ENCODE measurements at regions not wholly inside any gene's neighbourhood (a gene's known extent, or its start where the extent isn't known, plus 50 kb on each side); places are given as distances from the start of the nearest gene placed in this dataset.

DNA sequence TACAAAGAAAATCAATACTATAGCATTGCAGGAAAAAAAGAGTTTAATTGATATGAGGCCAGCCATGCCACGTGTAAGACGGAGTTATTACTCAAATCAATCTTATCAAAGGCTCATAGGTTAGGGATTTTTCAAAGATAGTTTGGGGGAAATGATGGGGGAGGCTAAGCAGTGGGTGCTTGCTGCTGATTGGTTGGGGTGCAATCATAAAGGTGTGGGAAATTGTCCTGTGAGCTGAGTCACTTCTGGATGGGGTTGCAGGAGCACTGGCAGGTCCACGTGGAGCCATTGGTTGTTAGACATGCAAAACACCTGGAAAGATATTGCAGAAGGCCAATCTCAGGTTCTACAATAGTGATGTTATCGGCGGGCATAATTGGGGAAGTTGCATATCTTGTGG, 319.2 kb upstream of the COBL start:
- TF ChIP-seq, protein P1, sequence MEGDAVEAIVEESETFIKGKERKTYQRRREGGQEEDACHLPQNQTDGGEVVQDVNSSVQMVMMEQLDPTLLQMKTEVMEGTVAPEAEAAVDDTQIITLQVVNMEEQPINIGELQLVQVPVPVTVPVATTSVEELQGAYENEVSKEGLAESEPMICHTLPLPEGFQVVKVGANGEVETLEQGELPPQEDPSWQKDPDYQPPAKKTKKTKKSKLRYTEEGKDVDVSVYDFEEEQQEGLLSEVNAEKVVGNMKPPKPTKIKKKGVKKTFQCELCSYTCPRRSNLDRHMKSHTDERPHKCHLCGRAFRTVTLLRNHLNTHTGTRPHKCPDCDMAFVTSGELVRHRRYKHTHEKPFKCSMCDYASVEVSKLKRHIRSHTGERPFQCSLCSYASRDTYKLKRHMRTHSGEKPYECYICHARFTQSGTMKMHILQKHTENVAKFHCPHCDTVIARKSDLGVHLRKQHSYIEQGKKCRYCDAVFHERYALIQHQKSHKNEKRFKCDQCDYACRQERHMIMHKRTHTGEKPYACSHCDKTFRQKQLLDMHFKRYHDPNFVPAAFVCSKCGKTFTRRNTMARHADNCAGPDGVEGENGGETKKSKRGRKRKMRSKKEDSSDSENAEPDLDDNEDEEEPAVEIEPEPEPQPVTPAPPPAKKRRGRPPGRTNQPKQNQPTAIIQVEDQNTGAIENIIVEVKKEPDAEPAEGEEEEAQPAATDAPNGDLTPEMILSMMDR (IDR thresholded peaks at IDR 0.05; ENCODE audit: insufficient read depth, low read depth, low read length) = no peak

GRCh38 chr7:51634538-51634937, 317.9 kb upstream of the COBL start:
- H3K4me3 ChIP-seq (ENCODE audit: low read depth, low read length) = no peak overlapping the region
- no peak for DNase-seq (ENCODE audit: low read depth)
- TF ChIP-seq, protein P1 (IDR thresholded peaks at IDR 0.05; ENCODE audit: insufficient read depth, low read depth, low read length) = no peak

More for the DNA sequence above, 319.2 kb upstream of the COBL start:
- H3K4me3 ChIP-seq (ENCODE audit: low read depth, low read length) = no peak overlapping the region
- DNase-seq (ENCODE audit: low read depth) = no peak

DNA sequence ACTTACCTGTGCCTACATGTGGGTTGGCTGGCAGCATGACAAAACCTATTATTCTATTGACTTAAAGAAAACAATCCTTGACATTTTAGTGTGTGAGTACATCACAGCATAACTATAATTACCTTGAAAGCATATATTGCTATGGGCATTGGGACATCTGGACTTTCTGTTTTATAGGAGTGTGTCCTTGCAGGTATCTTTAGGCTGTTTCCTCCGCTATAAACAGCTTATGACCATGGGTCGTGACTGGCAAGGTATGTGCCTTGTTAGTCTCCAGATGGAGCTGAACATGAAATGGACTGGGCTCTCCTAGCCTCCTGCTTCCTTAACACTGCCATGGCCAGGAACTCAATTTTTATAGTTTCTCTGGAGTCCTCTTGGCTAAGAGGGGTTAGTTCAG, 317.4 kb upstream of the COBL start:
- TF ChIP-seq, protein P1 (IDR thresholded peaks at IDR 0.05; ENCODE audit: insufficient read depth, low read depth, low read length) = no peak
- no peak for DNase-seq (ENCODE audit: low read depth)
- no peak overlapping the region for H3K4me3 ChIP-seq (ENCODE audit: low read depth, low read length)

- no peak overlapping the region for H3K4me3 ChIP-seq (ENCODE audit: low read depth, low read length)
- DNase-seq (ENCODE audit: low read depth) = no peak
- TF ChIP-seq, protein P1 (IDR thresholded peaks at IDR 0.05; ENCODE audit: insufficient read depth, low read depth, low read length) = no peak
These were observed 317.0 kb upstream of the COBL start for GRCh38 chr7:51633596-51633995.

GRCh38 chr7:51633006-51633405, 316.4 kb upstream of the COBL start:
- H3K4me3 ChIP-seq (ENCODE audit: low read depth, low read length) = no peak overlapping the region
- TF ChIP-seq, protein P1 (IDR thresholded peaks at IDR 0.05; ENCODE audit: insufficient read depth, low read depth, low read length) = no peak
- no peak for DNase-seq (ENCODE audit: low read depth)

DNA sequence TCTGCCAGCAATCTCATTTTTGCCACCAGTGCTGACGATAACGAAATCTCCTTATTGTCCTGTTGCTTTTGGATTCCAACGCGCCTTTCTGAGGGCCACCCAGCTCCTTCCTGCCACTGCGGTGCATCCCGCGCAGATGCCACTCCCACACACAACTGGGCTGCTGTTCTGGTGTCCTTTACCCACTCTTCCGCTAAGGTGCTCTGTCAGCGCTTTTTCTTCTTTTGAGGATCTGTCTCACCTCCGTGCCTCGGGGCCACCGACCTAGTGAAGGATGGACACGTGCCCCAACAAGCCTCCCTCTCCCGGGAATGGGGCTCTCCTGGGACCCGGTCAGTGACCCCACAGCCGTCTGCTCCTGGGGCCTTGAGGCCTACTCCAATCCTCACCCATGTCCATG, 314.3 kb upstream of the COBL start:
- DNase-seq (ENCODE audit: low read depth) = no peak
- no peak overlapping the region for H3K4me3 ChIP-seq (ENCODE audit: low read depth, low read length)
- TF ChIP-seq, protein P1 (IDR thresholded peaks at IDR 0.05; ENCODE audit: insufficient read depth, low read depth, low read length) = no peak

DNA sequence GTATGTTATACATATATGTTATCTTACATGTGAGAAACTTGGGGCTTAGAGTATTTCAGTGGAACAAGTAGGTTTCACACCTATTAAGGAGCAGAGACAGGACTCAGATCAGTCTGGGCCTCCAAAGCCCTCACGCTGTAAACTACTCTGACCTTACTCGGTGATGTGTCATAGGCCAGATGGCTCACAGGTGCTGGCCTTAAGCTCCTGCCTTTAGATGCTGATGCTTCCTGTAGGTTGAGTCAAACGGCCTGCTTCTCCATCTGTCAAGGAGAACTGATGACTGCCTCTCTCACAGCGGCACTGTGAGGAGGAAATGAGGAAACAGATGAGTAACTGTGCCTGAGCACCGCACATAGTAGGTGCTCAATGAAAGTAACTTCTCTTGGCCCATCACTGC, 312.6 kb upstream of the COBL start:
- DNase-seq (ENCODE audit: low read depth) = peak; percentile 25
- H3K4me3 ChIP-seq (ENCODE audit: low read depth, low read length) = no peak overlapping the region
- TF ChIP-seq, protein P1 (IDR thresholded peaks at IDR 0.05; ENCODE audit: insufficient read depth, low read depth, low read length) = no peak

Measured in fibroblast of villous mesenchyme (primary cell).